NCI-H1105 treated with DMSO at 0.1 percent for 48 hours (cell line): ENCODE measurements at regions not wholly inside any gene's neighbourhood (a gene's known extent, or its start where the extent isn't known, plus 50 kb on each side); places are given as distances from the start of the nearest gene placed in this dataset.

ENCODE experiments used
- DNase-seq: peaks from one replicate; lab custom pipeline; 2025; lab: John Stamatoyannopoulos, UW

GRCh38 chr20:21653628-21654027 is 51.8 kb upstream of the PAX1 start:
- no peak for DNase-seq

GRCh38 chr20:21643417-21643816 is 62.0 kb upstream of the PAX1 start:
- DNase-seq, result no peak

- peak; percentile 70 for DNase-seq
These were observed 64.9 kb upstream of the PAX1 start for GRCh38 chr20:21640556-21640955.

- no peak for DNase-seq
These were observed 71.6 kb upstream of the PAX1 start for GRCh38 chr20:21633829-21634228.

GRCh38 chr20:21632735-21633053 is 72.8 kb upstream of the PAX1 start:
- no peak for DNase-seq

- DNase-seq, result no peak
These were observed 73.3 kb upstream of the PAX1 start for GRCh38 chr20:21632031-21632734.

GRCh38 chr20:21628800-21629199 is 76.7 kb upstream of the PAX1 start:
- DNase-seq, result no peak

- no peak for DNase-seq
These were observed 81.7 kb upstream of the PAX1 start for GRCh38 chr20:21623781-21624094.

- no peak for DNase-seq
These were observed 82.2 kb upstream of the PAX1 start for GRCh38 chr20:21623074-21623780.

- no peak for DNase-seq
These were observed 83.2 kb upstream of the PAX1 start for GRCh38 chr20:21622097-21622857.

GRCh38 chr20:21618759-21619416 is 86.6 kb upstream of the PAX1 start:
- no peak for DNase-seq

GRCh38 chr20:21615617-21616080 is 89.8 kb upstream of the PAX1 start:
- DNase-seq, result peak; percentile 87

GRCh38 chr20:21614980-21615379 is 90.5 kb upstream of the PAX1 start:
- peak; percentile 24 for DNase-seq

- peak; percentile 97 for DNase-seq
These were observed 92.0 kb upstream of the PAX1 start for GRCh38 chr20:21613512-21613911.

GRCh38 chr20:21609981-21610380 is 95.5 kb upstream of the PAX1 start:
- DNase-seq, result no peak

GRCh38 chr20:21609221-21609620 is 95.4 kb upstream of the NKX2-2 start:
- DNase-seq, result no peak

GRCh38 chr20:21608777-21609176 is 94.9 kb upstream of the NKX2-2 start:
- DNase-seq, result no peak

- peak; percentile 93 for DNase-seq
These were observed 94.3 kb upstream of the NKX2-2 start for GRCh38 chr20:21607971-21608725.

GRCh38 chr20:21601799-21602198 is 87.9 kb upstream of the NKX2-2 start:
- no peak for DNase-seq

GRCh38 chr20:21586682-21587081 is 72.8 kb upstream of the NKX2-2 start:
- DNase-seq, result no peak

- DNase-seq, result peak; percentile 99
These were observed 69.8 kb upstream of the NKX2-2 start for GRCh38 chr20:21583486-21584168.
